GM18505 (cell line): ENCODE measurements at regions not wholly inside any gene's neighbourhood (a gene's known extent, or its start where the extent isn't known, plus 50 kb on each side); places are given as distances from the start of the nearest gene placed in this dataset.
"Not testable (repeated sequence)": the region's sequence is repeated elsewhere in the genome, so short reads cannot be mapped to it uniquely, and the experiment has no call there.

ENCODE experiments used
- ATAC-seq: cut with Tn5 transposase; IDR thresholded peaks from one replicate; pipeline ENCODE4 v1.9.1; 2021; ENCODE audit not compliant: unreplicated experiment
- POLR2A ChIP-seq: IDR thresholded peaks from 4 replicates; pipeline ENCODE4 v1.6.1; 2011; ENCODE audit warnings: borderline replicate concordance; ENCODE audit not compliant: insufficient read depth, insufficient read length; ENCODE audit errors: extremely low read depth

- ATAC-seq = no peak
- TF ChIP-seq POLR2A = no peak
These were observed 582.8 kb upstream of the NRP1 start for GRCh38 chr10:33917069-33917780.

DNA sequence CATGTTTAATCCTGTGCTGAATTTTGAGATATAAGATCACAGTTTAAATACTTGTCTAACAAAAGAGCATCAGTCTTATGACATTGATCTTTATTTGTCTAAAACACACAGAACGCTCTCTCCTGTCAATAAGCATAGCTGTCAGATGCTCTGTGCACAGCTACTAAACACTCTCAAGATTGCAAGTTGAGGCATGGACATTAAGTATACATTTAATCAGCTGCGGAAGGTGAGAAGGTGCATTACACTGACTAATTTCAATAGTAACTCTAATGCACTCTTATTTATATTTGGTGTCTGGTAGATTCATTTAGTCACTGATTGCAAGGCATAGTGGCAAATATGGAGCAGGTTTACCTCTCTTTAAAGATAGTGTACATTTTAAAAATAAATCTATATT lies 580.3 kb upstream of the NRP1 start:
- no peak for ATAC-seq
- TF ChIP-seq POLR2A = no peak

- no peak for ATAC-seq
- TF ChIP-seq POLR2A = no peak
These were observed 578.7 kb upstream of the NRP1 start for GRCh38 chr10:33913194-33913593.

GRCh38 chr10:33909476-33909875 lies 575.0 kb upstream of the NRP1 start:
- not testable (repeated sequence) for ATAC-seq

DNA sequence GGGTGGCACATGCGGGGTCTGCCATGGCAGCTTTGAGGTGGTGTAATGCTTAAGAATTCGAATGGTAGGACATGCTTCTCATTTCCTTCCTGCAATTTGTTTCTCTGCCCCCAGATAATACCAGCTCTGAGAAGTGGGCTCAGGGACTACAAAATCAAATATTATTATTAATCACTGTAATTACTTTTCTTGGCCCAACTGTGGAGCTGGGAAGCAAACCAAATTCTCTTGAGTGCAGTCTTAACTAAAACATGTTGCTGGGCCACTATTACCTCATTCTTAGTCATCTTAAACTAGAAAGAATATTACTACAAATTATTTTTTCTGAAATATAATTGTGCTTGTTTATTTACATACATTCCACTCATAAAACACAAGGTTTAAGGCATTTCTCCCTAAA lies 566.7 kb upstream of the NRP1 start:
- no peak for ATAC-seq

GRCh38 chr10:33900596-33900995 lies 566.1 kb upstream of the NRP1 start:
- ATAC-seq = no peak
- TF ChIP-seq POLR2A = no peak

More for the DNA sequence above, 566.7 kb upstream of the NRP1 start:
- no peak for TF ChIP-seq POLR2A

DNA sequence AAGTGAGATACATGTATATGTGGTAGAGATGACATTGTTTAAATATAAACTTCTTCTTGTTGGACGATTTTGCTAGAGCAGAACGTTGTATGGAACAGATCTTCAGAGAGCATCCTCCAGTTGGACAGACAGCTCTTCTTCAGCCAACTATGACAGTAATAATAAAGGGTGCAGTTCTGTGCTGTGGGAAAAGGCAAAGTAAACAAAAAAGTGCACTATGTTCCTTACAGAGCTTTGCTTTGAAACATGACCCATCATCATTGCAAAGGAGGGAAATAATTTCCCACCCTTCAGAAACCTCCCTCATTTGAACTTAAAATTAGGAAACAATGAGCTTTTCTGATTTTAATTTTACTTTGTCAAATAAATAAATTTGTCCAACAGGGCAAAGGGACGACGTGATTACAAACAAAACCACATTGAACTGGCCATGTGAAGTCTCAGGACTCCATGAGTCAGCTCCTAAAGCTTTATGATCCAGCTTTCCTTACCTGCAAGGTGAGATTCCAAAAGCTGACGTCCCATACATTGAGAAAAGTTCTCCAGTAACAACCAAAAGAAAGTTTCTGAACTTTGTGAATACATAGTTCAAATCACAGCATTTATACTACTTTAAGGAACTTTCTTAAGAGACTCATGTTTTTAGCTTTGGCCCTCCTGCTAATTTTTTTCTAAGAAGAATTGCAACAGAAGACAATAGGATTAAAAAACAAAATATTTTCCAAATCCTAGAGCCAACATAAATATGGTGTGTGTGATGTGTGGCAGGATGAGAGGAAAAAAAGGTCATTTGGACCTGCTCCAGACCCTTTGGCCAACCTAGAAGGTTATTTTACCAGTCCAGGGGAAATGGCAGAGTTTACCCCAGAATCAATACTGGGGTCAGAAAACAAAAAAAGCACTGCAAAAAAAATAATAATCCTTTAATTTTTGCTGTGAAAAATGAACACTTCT lies 565.4 kb upstream of the NRP1 start:
- ATAC-seq = no peak
- TF ChIP-seq POLR2A = no peak

- TF ChIP-seq POLR2A = no peak
- no peak for ATAC-seq
These were observed 562.9 kb upstream of the NRP1 start for GRCh38 chr10:33897291-33897752.

- TF ChIP-seq POLR2A = no peak
- no peak for ATAC-seq
These were observed 559.0 kb upstream of the NRP1 start for GRCh38 chr10:33893506-33893905.

GRCh38 chr10:33889371-33889770 lies 554.9 kb upstream of the NRP1 start:
- no peak for TF ChIP-seq POLR2A
- ATAC-seq = no peak

DNA sequence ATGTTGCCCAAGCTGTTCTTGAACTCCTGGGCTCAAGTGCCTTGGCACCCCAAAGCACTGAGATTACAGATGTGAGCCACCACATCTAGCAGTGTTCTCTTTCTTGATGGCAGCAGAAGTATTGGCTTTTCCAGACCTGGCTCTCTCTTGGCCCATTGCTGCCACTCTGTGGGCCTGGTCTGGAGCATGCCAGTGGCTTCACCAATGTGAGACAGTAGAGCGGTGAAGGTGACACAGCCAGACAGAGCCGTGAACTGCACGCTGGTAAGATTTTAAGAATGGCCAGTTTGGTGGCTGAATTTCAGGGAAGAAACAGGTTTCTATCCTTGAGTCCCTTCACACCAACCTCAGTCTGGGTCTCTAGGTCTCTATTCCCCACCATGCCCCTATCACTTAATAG lies 552.7 kb upstream of the NRP1 start:
- no peak for ATAC-seq
- TF ChIP-seq POLR2A = no peak

- no peak for TF ChIP-seq POLR2A
- ATAC-seq = no peak
These were observed 551.8 kb upstream of the NRP1 start for GRCh38 chr10:33886299-33886698.

DNA sequence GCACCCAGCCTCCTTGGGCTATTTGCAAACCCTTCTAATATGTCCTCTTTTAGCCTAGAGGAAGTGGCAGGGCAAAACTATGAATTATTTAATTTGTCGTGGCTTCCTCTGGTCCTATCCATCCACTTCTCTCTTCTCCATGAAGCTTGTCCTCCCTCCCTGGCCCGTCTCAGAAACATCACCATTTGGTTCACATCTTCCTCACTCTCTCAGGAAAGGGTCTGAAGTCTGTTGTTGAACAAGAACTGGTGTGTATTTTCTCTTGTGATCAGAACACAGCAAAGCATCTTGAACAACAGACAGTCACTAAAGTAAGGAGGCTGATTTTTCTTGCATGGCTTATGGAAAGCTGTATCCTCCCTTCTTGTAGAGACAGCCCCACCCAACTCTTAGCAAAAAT lies 550.1 kb upstream of the NRP1 start:
- TF ChIP-seq POLR2A = no peak

DNA sequence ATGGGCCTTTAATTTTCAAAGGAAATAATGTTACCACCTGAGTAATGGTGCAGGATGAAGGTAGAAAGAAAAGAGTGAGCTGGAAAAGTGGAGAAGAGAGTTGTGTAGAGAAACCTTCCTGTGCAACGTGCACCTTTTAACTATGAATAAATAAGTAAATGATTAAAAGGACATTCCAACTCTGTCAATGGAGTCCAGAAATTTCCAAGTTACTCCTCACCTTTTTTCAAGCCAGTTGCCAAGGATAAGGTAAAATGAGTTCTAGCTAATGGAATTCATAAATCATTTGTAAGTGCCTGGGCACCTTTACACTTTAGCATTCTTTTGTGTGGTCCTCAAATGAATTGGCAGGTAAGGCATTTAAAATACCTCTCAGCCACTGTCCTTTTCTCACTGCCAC lies 549.4 kb upstream of the NRP1 start:
- ATAC-seq = no peak

More for the DNA sequence above, 550.1 kb upstream of the NRP1 start:
- no peak for ATAC-seq

More for the DNA sequence above, 549.4 kb upstream of the NRP1 start:
- TF ChIP-seq POLR2A = no peak
